ENCODE measurements at regions not wholly inside any gene's neighbourhood (a gene's known extent, or its start where the extent isn't known, plus 50 kb on each side); places are given as distances from the start of the nearest gene placed in this dataset.

DNA sequence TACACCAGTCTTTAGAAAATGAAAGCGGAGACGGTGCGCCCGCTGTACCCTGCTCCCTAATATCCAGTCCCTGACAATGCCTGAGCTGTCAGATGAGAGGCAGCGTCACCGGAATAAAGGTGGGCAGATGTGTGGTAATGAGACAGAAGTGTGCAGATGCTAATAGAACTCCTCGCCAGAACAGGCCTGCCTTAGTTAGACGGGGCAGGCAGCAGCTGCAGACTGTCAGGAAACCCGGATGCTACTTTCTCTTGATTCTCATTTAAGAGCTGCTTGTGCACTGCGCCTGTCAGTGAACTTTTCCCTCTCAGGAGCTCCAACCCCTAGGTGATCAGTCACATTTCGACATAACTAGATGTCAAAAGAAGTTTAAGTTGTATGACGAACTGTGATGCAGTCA, 221.8 kb upstream of the IRX3 start:
- H3K36me3 Mint-ChIP-seq = no peaks in the 10 kb centered on the region
- no peak overlapping the region for H3K4me3 Mint-ChIP-seq
- no peak overlapping the region for H3K27ac Mint-ChIP-seq
- H3K27me3 Mint-ChIP-seq (ENCODE audit: low read depth in 3 of 3) = peaks cover 2 to 6% (median 3%) of the 10 kb centered on the region in 3 donors
- no peaks in the 10 kb centered on the region for H3K4me1 Mint-ChIP-seq
- peaks cover 0 to 4% (median 0%) of the 10 kb centered on the region in 6 donors for H3K9me3 Mint-ChIP-seq
- no peak for DNase-seq

- no peak overlapping the region for H3K27ac Mint-ChIP-seq
- no peaks in the 10 kb centered on the region for H3K36me3 Mint-ChIP-seq
- peaks cover 1 to 6% (median 2%) of the 10 kb centered on the region in 3 donors for H3K27me3 Mint-ChIP-seq (ENCODE audit: low read depth in 3 of 3)
- no peak overlapping the region for H3K4me3 Mint-ChIP-seq
- no peak for DNase-seq
- H3K4me1 Mint-ChIP-seq = no peaks in the 10 kb centered on the region
- peaks cover 0 to 4% (median 0%) of the 10 kb centered on the region in 6 donors for H3K9me3 Mint-ChIP-seq
These were observed 220.3 kb upstream of the IRX3 start for GRCh38 chr16:54506741-54507500.

DNA sequence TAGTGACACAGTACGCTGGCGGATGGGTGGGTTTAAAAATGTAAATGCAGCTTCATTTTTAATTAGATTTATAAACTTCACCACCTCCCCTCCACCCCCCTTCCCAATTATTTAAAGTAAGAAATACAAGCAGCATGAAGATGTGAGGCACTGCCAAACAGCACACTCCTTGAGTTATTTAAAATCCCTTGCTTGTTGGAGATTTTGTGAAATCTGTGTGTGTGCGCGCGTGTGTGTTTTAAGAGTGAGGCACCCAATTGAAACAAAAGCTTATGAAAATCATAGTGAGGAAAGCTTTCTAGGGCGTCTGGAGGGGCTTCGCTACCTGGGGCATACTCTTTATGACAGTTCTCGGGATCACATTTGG, 219.6 kb upstream of the IRX3 start:
- peaks cover 0 to 7% (median 1%) of the 10 kb centered on the region in 3 donors for H3K27me3 Mint-ChIP-seq (ENCODE audit: low read depth in 3 of 3)
- H3K4me1 Mint-ChIP-seq = no peaks in the 10 kb centered on the region
- H3K9me3 Mint-ChIP-seq = peaks cover 0 to 6% (median 0%) of the 10 kb centered on the region in 6 donors
- no peak for DNase-seq
- no peak overlapping the region for H3K27ac Mint-ChIP-seq
- H3K4me3 Mint-ChIP-seq = no peak overlapping the region
- H3K36me3 Mint-ChIP-seq = no peaks in the 10 kb centered on the region

DNA sequence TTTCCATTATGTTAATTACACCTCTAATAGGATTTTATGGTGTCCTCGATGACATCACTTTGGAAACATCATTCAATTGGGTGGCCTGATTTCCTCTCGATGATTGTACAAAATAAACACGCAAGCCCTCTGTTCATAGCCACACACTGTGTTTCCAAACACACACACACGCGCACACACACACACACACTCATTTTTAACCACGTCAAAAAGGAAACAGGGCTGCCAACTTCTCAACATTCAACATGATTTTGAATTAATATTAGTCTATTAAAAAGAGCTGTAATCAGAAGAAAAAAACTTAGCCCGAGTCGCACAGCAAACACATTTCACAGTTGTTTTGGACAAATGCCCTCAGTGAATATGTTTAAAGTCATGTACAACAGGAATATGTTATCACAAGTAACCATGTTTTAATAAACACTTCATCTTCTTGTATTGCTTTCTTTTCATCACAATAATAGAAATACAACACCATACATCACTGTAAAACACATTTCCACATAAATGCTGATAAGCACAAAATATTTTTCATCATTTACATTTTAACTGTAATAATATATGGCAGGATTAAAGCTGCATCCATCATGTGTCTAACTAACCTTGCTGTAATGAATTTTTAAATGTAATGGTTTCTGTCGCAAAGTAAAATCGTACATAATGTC, 219.1 kb upstream of the IRX3 start:
- Mint-ChIP-seq H3K27me3 (ENCODE audit: low read depth in 3 of 3) (peaks cover 1 to 7% (median 4%) of the 10 kb centered on the region in 3 donors), H3K4me1 (no peaks in the 10 kb centered on the region), H3K4me3 (no peak overlapping the region), H3K36me3 (no peaks in the 10 kb centered on the region), H3K27ac (no peak overlapping the region), H3K9me3 (peaks cover 0 to 9% (median 0%) of the 10 kb centered on the region in 6 donors)
- no peak for DNase-seq

- Mint-ChIP-seq H3K4me3 (no peak overlapping the region), H3K9me3 (peaks cover 0 to 8% (median 0%) of the 10 kb centered on the region in 6 donors), H3K36me3 (no peaks in the 10 kb centered on the region), H3K4me1 (no peaks in the 10 kb centered on the region), H3K27ac (no peak overlapping the region), H3K27me3 (ENCODE audit: low read depth in 3 of 3) (peaks cover 1 to 7% (median 5%) of the 10 kb centered on the region in 3 donors)
- no peak for DNase-seq
These were observed 217.8 kb upstream of the IRX3 start for GRCh38 chr16:54504372-54504771.

DNA sequence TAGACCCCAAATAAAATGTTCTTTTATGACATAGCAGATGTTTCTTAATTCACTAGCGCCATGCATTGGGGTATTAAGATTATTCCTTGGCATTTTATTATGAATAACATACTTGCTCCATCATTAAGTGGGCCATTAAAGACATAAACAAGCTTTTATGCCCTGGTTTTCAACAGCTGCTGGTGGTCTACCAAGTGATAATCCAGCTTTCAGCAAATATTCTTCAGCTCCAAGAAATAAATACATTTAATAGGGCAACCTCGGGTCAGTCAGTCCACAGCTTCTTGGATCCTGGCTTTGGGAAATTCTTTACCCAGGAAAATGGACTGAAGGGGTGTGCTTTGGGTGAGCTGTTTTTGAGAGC, 217.3 kb upstream of the IRX3 start:
- no peaks in the 10 kb centered on the region for H3K4me1 Mint-ChIP-seq
- H3K27ac Mint-ChIP-seq = no peak overlapping the region
- peaks cover 1 to 7% (median 5%) of the 10 kb centered on the region in 3 donors for H3K27me3 Mint-ChIP-seq (ENCODE audit: low read depth in 3 of 3)
- no peak for DNase-seq
- no peaks in the 10 kb centered on the region for H3K36me3 Mint-ChIP-seq
- no peak overlapping the region for H3K4me3 Mint-ChIP-seq
- H3K9me3 Mint-ChIP-seq = peaks cover 0 to 8% (median 0%) of the 10 kb centered on the region in 6 donors

GRCh38 chr16:54503011-54503855, 216.6 kb upstream of the IRX3 start:
- H3K4me1 Mint-ChIP-seq = no peaks in the 10 kb centered on the region
- DNase-seq = no peak
- H3K36me3 Mint-ChIP-seq = no peaks in the 10 kb centered on the region
- H3K27me3 Mint-ChIP-seq (ENCODE audit: low read depth in 3 of 3) = peaks cover 3 to 7% (median 5%) of the 10 kb centered on the region in 3 donors
- H3K4me3 Mint-ChIP-seq = no peak overlapping the region
- peaks cover 0 to 8% (median 0%) of the 10 kb centered on the region in 6 donors for H3K9me3 Mint-ChIP-seq
- no peak overlapping the region for H3K27ac Mint-ChIP-seq

DNA sequence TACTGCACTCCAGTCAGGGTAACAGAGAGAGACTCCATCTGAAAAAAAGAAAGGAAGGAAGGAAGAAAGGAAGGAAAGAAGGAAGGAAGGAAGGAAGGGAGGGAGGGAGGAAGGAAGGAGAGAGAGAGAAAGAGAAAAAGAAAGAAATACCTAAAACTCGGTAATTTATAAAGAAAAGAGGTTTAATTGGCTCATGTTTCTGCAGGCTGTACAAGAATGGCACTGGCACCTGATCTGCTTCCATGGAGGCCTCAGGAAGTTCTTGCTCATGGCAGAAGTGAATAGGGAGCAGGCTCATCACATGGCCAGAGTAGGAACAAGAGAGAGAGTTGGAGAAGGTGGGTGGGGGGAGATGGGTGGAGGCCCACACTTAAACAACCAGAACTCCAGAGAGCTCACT, 215.2 kb upstream of the IRX3 start:
- Mint-ChIP-seq H3K27ac (no peak overlapping the region), H3K4me1 (no peaks in the 10 kb centered on the region), H3K27me3 (ENCODE audit: low read depth in 3 of 3) (peaks cover 5 to 8% (median 6%) of the 10 kb centered on the region in 3 donors)

GRCh38 chr16:54493594-54493993, 207.0 kb upstream of the IRX3 start:
- H3K9me3 Mint-ChIP-seq = peaks cover 0 to 10% (median 2%) of the 10 kb centered on the region in 6 donors
- no peaks in the 10 kb centered on the region for H3K4me1 Mint-ChIP-seq
- no peaks in the 10 kb centered on the region for H3K36me3 Mint-ChIP-seq
- no peak for DNase-seq
- H3K27me3 Mint-ChIP-seq (ENCODE audit: low read depth in 3 of 3) = peaks cover 4% of the 10 kb centered on the region in 3 donors
- no peak overlapping the region for H3K4me3 Mint-ChIP-seq
- no peak overlapping the region for H3K27ac Mint-ChIP-seq

More for the DNA sequence above, 215.2 kb upstream of the IRX3 start:
- Mint-ChIP-seq H3K9me3 (peaks cover 0 to 10% (median 4%) of the 10 kb centered on the region in 6 donors), H3K4me3 (no peak overlapping the region), H3K36me3 (no peaks in the 10 kb centered on the region)
- DNase-seq = no peak

- DNase-seq = no peak
- no peaks in the 10 kb centered on the region for H3K36me3 Mint-ChIP-seq
- peaks cover 2 to 4% (median 4%) of the 10 kb centered on the region in 3 donors for H3K27me3 Mint-ChIP-seq (ENCODE audit: low read depth in 3 of 3)
- H3K9me3 Mint-ChIP-seq = peaks cover 0 to 8% (median under 1%) of the 10 kb centered on the region in 6 donors
- H3K4me3 Mint-ChIP-seq = no peak overlapping the region
- no peaks in the 10 kb centered on the region for H3K4me1 Mint-ChIP-seq
- no peak overlapping the region for H3K27ac Mint-ChIP-seq
These were observed 206.5 kb upstream of the IRX3 start for GRCh38 chr16:54493061-54493460.

DNA sequence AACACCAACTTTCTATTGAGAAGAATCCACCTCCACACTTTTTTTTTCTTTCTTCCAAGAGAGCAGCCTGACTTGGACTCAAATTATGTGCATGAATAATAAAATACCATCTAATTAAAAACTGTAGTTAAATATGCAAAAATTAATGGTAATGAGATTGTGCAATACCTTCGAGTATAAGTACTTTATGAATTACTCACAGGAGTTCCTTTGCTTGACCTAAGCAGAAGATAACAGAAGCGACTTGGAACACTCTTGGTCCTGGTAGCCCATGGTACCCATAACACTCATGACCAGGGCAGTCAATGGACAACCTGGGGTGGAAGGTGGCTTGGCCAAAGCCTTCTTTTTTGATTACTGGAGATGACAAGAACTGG, 203.5 kb upstream of the IRX3 start:
- Mint-ChIP-seq H3K4me1 (no peaks in the 10 kb centered on the region), H3K36me3 (no peaks in the 10 kb centered on the region), H3K27ac (no peak overlapping the region)

GRCh38 chr16:54489225-54490111, 202.9 kb upstream of the IRX3 start:
- H3K36me3 Mint-ChIP-seq = no peaks in the 10 kb centered on the region
- no peaks in the 10 kb centered on the region for H3K4me1 Mint-ChIP-seq
- H3K27ac Mint-ChIP-seq = no peak overlapping the region
- no peak overlapping the region for H3K4me3 Mint-ChIP-seq
- no peaks in the 10 kb centered on the region for H3K9me3 Mint-ChIP-seq
- no peak for DNase-seq
- H3K27me3 Mint-ChIP-seq (ENCODE audit: low read depth in 3 of 3) = peaks cover 0 to 4% (median 2%) of the 10 kb centered on the region in 3 donors

More for the DNA sequence above, 203.5 kb upstream of the IRX3 start:
- Mint-ChIP-seq H3K27me3 (ENCODE audit: low read depth in 3 of 3) (peaks cover 0 to 4% (median 2%) of the 10 kb centered on the region in 3 donors), H3K4me3 (no peak overlapping the region), H3K9me3 (no peaks in the 10 kb centered on the region)
- no peak for DNase-seq

DNA sequence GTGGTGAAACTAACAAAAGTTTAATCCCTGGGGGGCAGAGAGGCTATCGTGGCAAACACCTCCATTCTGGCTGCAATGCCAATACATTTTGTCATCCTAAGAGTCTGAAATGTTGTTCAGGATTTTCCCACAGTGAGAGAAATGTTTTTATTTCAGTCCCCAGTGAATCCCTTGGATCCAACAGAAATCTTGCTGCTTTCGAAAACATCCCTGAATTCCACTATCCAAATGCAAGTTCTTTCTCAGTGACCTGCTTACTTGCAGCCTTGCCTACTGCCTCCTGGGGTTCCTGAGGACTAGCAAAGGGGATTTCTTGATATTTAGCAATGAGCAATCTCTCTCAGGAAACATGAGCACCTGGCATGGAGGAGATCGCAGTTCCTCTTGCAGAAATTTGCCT, 202.1 kb upstream of the IRX3 start:
- H3K4me3 Mint-ChIP-seq = no peak overlapping the region
- H3K9me3 Mint-ChIP-seq = no peaks in the 10 kb centered on the region
- H3K27me3 Mint-ChIP-seq (ENCODE audit: low read depth in 3 of 3) = peaks cover 0 to 4% (median 2%) of the 10 kb centered on the region in 3 donors
- no peaks in the 10 kb centered on the region for H3K36me3 Mint-ChIP-seq
- H3K4me1 Mint-ChIP-seq = no peaks in the 10 kb centered on the region
- H3K27ac Mint-ChIP-seq = no peak overlapping the region
- DNase-seq = no peak

Data from immature natural killer cell (primary cell).